G401 (cell line): ENCODE measurements at regions not wholly inside any gene's neighbourhood (a gene's known extent, or its start where the extent isn't known, plus 50 kb on each side); places are given as distances from the start of the nearest gene placed in this dataset.
A peak's percentile ranks its signal among the peaks of the same experiment; 100 is the strongest.

Experiments used
- DNase-seq: peaks from one replicate; pipeline ENCODE4 v3.0.0-alpha.2; 2015; ENCODE audit warnings: low spot score
- in situ Hi-C: cut with HindIII; loops from 2 replicates; pipeline ENCODE4 v1.10.0; 2016; ENCODE audit warnings: low sequenced_read_pairs, mixed read lengths

- in situ Hi-C loops, result no loop called here
- no peak for DNase-seq
These were observed 310.2 kb downstream of the AGTPBP1 start for GRCh38 chr9:85431339-85432102.

GRCh38 chr9:85430659-85431338 is 311.0 kb downstream of the AGTPBP1 start:
- no peak for DNase-seq
- in situ Hi-C loops, result no loop called here

GRCh38 chr9:85428230-85428629 is 313.5 kb downstream of the AGTPBP1 start:
- no peak for DNase-seq
- in situ Hi-C loops, result no loop called here

GRCh38 chr9:85427772-85428171 is 314.0 kb downstream of the AGTPBP1 start:
- DNase-seq, result no peak
- in situ Hi-C loops, result no loop called here

- in situ Hi-C loops, result no loop called here
- DNase-seq, result peak; percentile 33
These were observed 316.6 kb downstream of the AGTPBP1 start for GRCh38 chr9:85425153-85425611.

- in situ Hi-C loops, result no loop called here
- no peak for DNase-seq
These were observed 318.3 kb downstream of the AGTPBP1 start for GRCh38 chr9:85423422-85423821.

- in situ Hi-C loops, result no loop called here
- no peak for DNase-seq
These were observed 320.1 kb downstream of the AGTPBP1 start for GRCh38 chr9:85421641-85422040.

GRCh38 chr9:85420750-85421149 is 321.0 kb downstream of the AGTPBP1 start:
- in situ Hi-C loops, result no loop called here
- DNase-seq, result no peak

GRCh38 chr9:85417674-85418073 is 324.1 kb downstream of the AGTPBP1 start:
- DNase-seq, result no peak
- in situ Hi-C loops, result no loop called here

- in situ Hi-C loops, result no loop called here
- DNase-seq, result no peak
These were observed 325.0 kb downstream of the AGTPBP1 start for GRCh38 chr9:85416715-85417114.

GRCh38 chr9:85414390-85414789 is 327.4 kb downstream of the AGTPBP1 start:
- in situ Hi-C loops, result no loop called here
- DNase-seq, result no peak

- in situ Hi-C loops, result no loop called here
- DNase-seq, result no peak
These were observed 333.3 kb downstream of the AGTPBP1 start for GRCh38 chr9:85408494-85408893.

GRCh38 chr9:85405566-85405950 is 336.2 kb downstream of the AGTPBP1 start:
- in situ Hi-C loops, result no loop called here
- DNase-seq, result no peak

GRCh38 chr9:85404911-85405565 is 336.7 kb downstream of the AGTPBP1 start:
- in situ Hi-C loops, result no loop called here
- no peak for DNase-seq

- in situ Hi-C loops, result no loop called here
- DNase-seq, result no peak
These were observed 339.2 kb downstream of the AGTPBP1 start for GRCh38 chr9:85402551-85402950.

- in situ Hi-C loops, result no loop called here
- no peak for DNase-seq
These were observed 339.8 kb downstream of the AGTPBP1 start for GRCh38 chr9:85401998-85402397.

- no peak for DNase-seq
- in situ Hi-C loops, result no loop called here
These were observed 344.7 kb downstream of the AGTPBP1 start for GRCh38 chr9:85397005-85397404.

- in situ Hi-C loops, result no loop called here
- DNase-seq, result no peak
These were observed 349.5 kb downstream of the AGTPBP1 start for GRCh38 chr9:85392260-85392659.

- in situ Hi-C loops, result no loop called here
- peak; percentile 37 for DNase-seq
These were observed 363.9 kb downstream of the AGTPBP1 start for GRCh38 chr9:85377731-85378289.

GRCh38 chr9:85368781-85369180 is 373.0 kb downstream of the AGTPBP1 start:
- no peak for DNase-seq
- in situ Hi-C loops, result no loop called here
